SK-N-SH (cell line): ENCODE measurements at regions not wholly inside any gene's neighbourhood (a gene's known extent, or its start where the extent isn't known, plus 50 kb on each side); places are given as distances from the start of the nearest gene placed in this dataset.

ENCODE experiments used
- ELF1 ChIP-seq: IDR thresholded peaks from 2 replicates; pipeline ENCODE4 v1.4.0; 2012
- EP300 ChIP-seq, 2 experiments: IDR thresholded peaks; 2 replicates each; pipeline versions ENCODE4 v1.4.0 to v1.6.1; 2012; ENCODE audit warnings: borderline replicate concordance in 1 of 2, low read depth in 1 of 2, low read length in 1 of 2
- EZH2phosphoT487 ChIP-seq: fragments of 200-600 bp; sonication (generic); IDR thresholded peaks from 2 replicates; pipeline ENCODE4 v1.6.1; 2017; ENCODE audit warnings: low read depth, mixed run types, mild to moderate bottlenecking, antibody characterized with exemption, moderate library complexity, borderline replicate concordance
- TAF1 ChIP-seq: IDR thresholded peaks from 2 replicates; pipeline ENCODE4 v1.6.1; 2012; ENCODE audit warnings: low read depth, mild to moderate bottlenecking, low read length, moderate library complexity, borderline replicate concordance
- TF ChIP-seq, protein P1 (sequence below): fragments of 200-600 bp; sonication (generic); IDR thresholded peaks from 2 replicates; pipeline ENCODE4 v1.6.1; 2017; ENCODE audit warnings: antibody characterized with exemption, mild to moderate bottlenecking, moderate library complexity
- TF ChIP-seq, protein P2 (sequence below): IDR thresholded peaks from 2 replicates; pipeline ENCODE4 v1.6.1; 2012; ENCODE audit warnings: mild to moderate bottlenecking, low read depth, low read length, moderate library complexity
- TF ChIP-seq, protein P3 (sequence below): IDR thresholded peaks from 2 replicates; pipeline ENCODE4 v1.4.0; 2012; ENCODE audit warnings: low read depth, borderline replicate concordance

DNA sequence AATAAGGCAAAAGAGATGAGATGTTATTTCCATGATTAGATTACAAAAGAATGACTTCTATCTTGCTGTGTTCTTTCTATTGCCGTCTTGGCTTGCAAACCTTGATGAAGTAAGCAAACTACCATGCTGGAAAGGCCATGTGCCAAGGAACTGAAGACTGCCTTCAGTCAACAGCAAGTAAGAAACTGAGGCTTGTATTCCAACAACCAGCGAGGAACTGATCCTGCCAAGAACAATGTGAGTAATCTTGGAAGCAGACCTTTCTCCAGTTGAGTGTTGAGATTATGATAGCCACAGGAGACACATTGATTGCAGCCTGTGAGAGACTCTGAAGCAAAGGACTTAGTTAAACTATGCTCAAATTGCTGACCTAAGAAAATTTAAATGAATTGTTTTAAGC, 164.6 kb upstream of the GRM3 start:
- TF ChIP-seq, protein P1, sequence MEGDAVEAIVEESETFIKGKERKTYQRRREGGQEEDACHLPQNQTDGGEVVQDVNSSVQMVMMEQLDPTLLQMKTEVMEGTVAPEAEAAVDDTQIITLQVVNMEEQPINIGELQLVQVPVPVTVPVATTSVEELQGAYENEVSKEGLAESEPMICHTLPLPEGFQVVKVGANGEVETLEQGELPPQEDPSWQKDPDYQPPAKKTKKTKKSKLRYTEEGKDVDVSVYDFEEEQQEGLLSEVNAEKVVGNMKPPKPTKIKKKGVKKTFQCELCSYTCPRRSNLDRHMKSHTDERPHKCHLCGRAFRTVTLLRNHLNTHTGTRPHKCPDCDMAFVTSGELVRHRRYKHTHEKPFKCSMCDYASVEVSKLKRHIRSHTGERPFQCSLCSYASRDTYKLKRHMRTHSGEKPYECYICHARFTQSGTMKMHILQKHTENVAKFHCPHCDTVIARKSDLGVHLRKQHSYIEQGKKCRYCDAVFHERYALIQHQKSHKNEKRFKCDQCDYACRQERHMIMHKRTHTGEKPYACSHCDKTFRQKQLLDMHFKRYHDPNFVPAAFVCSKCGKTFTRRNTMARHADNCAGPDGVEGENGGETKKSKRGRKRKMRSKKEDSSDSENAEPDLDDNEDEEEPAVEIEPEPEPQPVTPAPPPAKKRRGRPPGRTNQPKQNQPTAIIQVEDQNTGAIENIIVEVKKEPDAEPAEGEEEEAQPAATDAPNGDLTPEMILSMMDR, result no peak
- TF ChIP-seq EZH2phosphoT487 (no peak), TAF1 (no peak), EP300 (IDR thresholded peaks at IDR 0.05; ENCODE audit: borderline replicate concordance in 1 of 2, low read depth in 1 of 2, low read length in 1 of 2) (no peak), ELF1 (no peak)
- TF ChIP-seq, protein P2, sequence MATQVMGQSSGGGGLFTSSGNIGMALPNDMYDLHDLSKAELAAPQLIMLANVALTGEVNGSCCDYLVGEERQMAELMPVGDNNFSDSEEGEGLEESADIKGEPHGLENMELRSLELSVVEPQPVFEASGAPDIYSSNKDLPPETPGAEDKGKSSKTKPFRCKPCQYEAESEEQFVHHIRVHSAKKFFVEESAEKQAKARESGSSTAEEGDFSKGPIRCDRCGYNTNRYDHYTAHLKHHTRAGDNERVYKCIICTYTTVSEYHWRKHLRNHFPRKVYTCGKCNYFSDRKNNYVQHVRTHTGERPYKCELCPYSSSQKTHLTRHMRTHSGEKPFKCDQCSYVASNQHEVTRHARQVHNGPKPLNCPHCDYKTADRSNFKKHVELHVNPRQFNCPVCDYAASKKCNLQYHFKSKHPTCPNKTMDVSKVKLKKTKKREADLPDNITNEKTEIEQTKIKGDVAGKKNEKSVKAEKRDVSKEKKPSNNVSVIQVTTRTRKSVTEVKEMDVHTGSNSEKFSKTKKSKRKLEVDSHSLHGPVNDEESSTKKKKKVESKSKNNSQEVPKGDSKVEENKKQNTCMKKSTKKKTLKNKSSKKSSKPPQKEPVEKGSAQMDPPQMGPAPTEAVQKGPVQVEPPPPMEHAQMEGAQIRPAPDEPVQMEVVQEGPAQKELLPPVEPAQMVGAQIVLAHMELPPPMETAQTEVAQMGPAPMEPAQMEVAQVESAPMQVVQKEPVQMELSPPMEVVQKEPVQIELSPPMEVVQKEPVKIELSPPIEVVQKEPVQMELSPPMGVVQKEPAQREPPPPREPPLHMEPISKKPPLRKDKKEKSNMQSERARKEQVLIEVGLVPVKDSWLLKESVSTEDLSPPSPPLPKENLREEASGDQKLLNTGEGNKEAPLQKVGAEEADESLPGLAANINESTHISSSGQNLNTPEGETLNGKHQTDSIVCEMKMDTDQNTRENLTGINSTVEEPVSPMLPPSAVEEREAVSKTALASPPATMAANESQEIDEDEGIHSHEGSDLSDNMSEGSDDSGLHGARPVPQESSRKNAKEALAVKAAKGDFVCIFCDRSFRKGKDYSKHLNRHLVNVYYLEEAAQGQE, result no peak
- TF ChIP-seq, protein P3, sequence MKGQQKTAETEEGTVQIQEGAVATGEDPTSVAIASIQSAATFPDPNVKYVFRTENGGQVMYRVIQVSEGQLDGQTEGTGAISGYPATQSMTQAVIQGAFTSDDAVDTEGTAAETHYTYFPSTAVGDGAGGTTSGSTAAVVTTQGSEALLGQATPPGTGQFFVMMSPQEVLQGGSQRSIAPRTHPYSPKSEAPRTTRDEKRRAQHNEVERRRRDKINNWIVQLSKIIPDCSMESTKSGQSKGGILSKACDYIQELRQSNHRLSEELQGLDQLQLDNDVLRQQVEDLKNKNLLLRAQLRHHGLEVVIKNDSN, result no peak
